Colonic mucosa (tissue), 4 donors: ENCODE measurements at regions not wholly inside any gene's neighbourhood (a gene's known extent, or its start where the extent isn't known, plus 50 kb on each side); places are given as distances from the start of the nearest gene placed in this dataset.

ENCODE experiments used
- DNase-seq: peaks from one replicate; pipeline ENCODE4 v3.0.0-alpha.2; 2020
- H3K27ac ChIP-seq: fragments of 200-600 bp; one replicate; pipeline ENCODE4 v1.8.0; 2021
- H3K27me3 ChIP-seq: fragments of 200-600 bp; one replicate; pipeline ENCODE4 v1.8.0; 2021
- H3K36me3 ChIP-seq: fragments of 200-600 bp; one replicate; pipeline ENCODE4 v1.8.0; 2021
- H3K4me1 ChIP-seq: fragments of 200-600 bp; one replicate; pipeline ENCODE4 v1.8.0; 2021; ENCODE audit warnings: mild to moderate bottlenecking
- H3K4me3 ChIP-seq: fragments of 200-600 bp; one replicate; pipeline ENCODE4 v1.8.0; 2021
- H3K9ac ChIP-seq, 2 donors: one replicate each; pipeline ENCODE4 v1.7.0; 2013; ENCODE audit warnings: control low read depth in 2 of 2, low read depth in 2 of 2, low read length in 2 of 2
- H3K9me3 ChIP-seq: fragments of 200-600 bp; one replicate; pipeline ENCODE4 v1.8.0; 2021
- CTCF ChIP-seq: fragments of 200-600 bp; IDR thresholded peaks from one replicate; pipeline ENCODE4 v1.8.0; 2022; ENCODE audit warnings: antibody characterized with exemption, mild to moderate bottlenecking
- intact Hi-C: fragments of 100-400 bp; cut with DNase I; formaldehyde crosslinking; loops from one replicate; pipeline ENCODE4 v1.14.1; 2022
- donor health status: healthy.
- donor health status: DM: no; HTN: no; CAD: no.
- donor health status: DM: no; HTN: no; CAD: no.

- H3K4me3 ChIP-seq, result no peak overlapping the region
- TF ChIP-seq CTCF, result no peak
- H3K4me1 ChIP-seq, result no peaks in the 10 kb centered on the region
- DNase-seq, result no peak
- H3K9ac ChIP-seq, result no peak overlapping the region
- no peak overlapping the region for H3K27ac ChIP-seq
- H3K9me3 ChIP-seq, result no peaks in the 10 kb centered on the region
- H3K27me3 ChIP-seq, result no peaks in the 10 kb centered on the region
- H3K36me3 ChIP-seq, result no peaks in the 10 kb centered on the region
- intact Hi-C loops, result no loop called here
Observed at GRCh38 chr12:97757481-97758193, 295.0 kb downstream of the RMST start.

GRCh38 chr12:97758194-97758501 is 295.5 kb downstream of the RMST start:
- Histone ChIP-seq H3K4me1 (no peaks in the 10 kb centered on the region), H3K27ac (no peak overlapping the region), H3K27me3 (no peaks in the 10 kb centered on the region), H3K9me3 (no peaks in the 10 kb centered on the region), H3K36me3 (no peaks in the 10 kb centered on the region), H3K4me3 (no peak overlapping the region), H3K9ac (no peak overlapping the region)
- TF ChIP-seq CTCF, result no peak
- intact Hi-C loops, result no loop called here
- no peak for DNase-seq

- no peak for DNase-seq
- Histone ChIP-seq H3K9ac (no peak overlapping the region), H3K27ac (no peak overlapping the region), H3K4me1 (no peaks in the 10 kb centered on the region), H3K4me3 (no peak overlapping the region), H3K36me3 (no peaks in the 10 kb centered on the region), H3K9me3 (no peaks in the 10 kb centered on the region), H3K27me3 (no peaks in the 10 kb centered on the region)
- TF ChIP-seq CTCF, result no peak
- intact Hi-C loops, result no loop called here
Observed at GRCh38 chr12:97758586-97758985, 296.0 kb downstream of the RMST start.

- no peak overlapping the region for H3K9ac ChIP-seq
- no peaks in the 10 kb centered on the region for H3K4me1 ChIP-seq
- no peak for TF ChIP-seq CTCF
- no peak overlapping the region for H3K27ac ChIP-seq
- no peaks in the 10 kb centered on the region for H3K27me3 ChIP-seq
- no peaks in the 10 kb centered on the region for H3K36me3 ChIP-seq
- no peak for DNase-seq
- intact Hi-C loops, result no loop called here
- H3K4me3 ChIP-seq, result no peak overlapping the region
- H3K9me3 ChIP-seq, result no peaks in the 10 kb centered on the region
Observed at GRCh38 chr12:97760601-97761000, 298.0 kb downstream of the RMST start.

- no peak for TF ChIP-seq CTCF
- no peaks in the 10 kb centered on the region for H3K4me1 ChIP-seq
- intact Hi-C loops, result no loop called here
- no peaks in the 10 kb centered on the region for H3K9me3 ChIP-seq
- no peak overlapping the region for H3K9ac ChIP-seq
- H3K27ac ChIP-seq, result no peak overlapping the region
- no peak overlapping the region for H3K4me3 ChIP-seq
- H3K27me3 ChIP-seq, result no peaks in the 10 kb centered on the region
- no peak for DNase-seq
- no peaks in the 10 kb centered on the region for H3K36me3 ChIP-seq
Observed at GRCh38 chr12:97763113-97763512, 300.5 kb downstream of the RMST start.
